NB4 (cell line): ENCODE measurements at regions not wholly inside any gene's neighbourhood (a gene's known extent, or its start where the extent isn't known, plus 50 kb on each side); places are given as distances from the start of the nearest gene placed in this dataset.
"Not testable (repeated sequence)": the region's sequence is repeated elsewhere in the genome, so short reads cannot be mapped to it uniquely, and the experiment has no call there.

Source experiments
- DNase-seq: peaks from one replicate; pipeline ENCODE4 v3.0.0; 2010; ENCODE audit warnings: low read depth
- H3K4me3 ChIP-seq: one replicate; pipeline ENCODE4 v1.5.1; 2011; ENCODE audit warnings: mild to moderate bottlenecking, low read depth, low read length, moderate library complexity
- MYC ChIP-seq: IDR thresholded peaks from 2 replicates; pipeline ENCODE4 v1.6.1; 2011; ENCODE audit warnings: low read depth, low read length
- POLR2A ChIP-seq: IDR thresholded peaks from 2 replicates; pipeline ENCODE4 v1.6.1; 2011; ENCODE audit warnings: mild to moderate bottlenecking; ENCODE audit not compliant: insufficient read length; ENCODE audit errors: extremely low read depth
- TF ChIP-seq, protein P1 (sequence below): IDR thresholded peaks from 2 replicates; pipeline ENCODE4 v1.6.1; 2011; ENCODE audit warnings: low read depth, low read length
- TF ChIP-seq, protein P2 (sequence below): IDR thresholded peaks from one replicate; pipeline ENCODE4 v1.5.1; 2012; ENCODE audit warnings: low read depth, low read length

DNA sequence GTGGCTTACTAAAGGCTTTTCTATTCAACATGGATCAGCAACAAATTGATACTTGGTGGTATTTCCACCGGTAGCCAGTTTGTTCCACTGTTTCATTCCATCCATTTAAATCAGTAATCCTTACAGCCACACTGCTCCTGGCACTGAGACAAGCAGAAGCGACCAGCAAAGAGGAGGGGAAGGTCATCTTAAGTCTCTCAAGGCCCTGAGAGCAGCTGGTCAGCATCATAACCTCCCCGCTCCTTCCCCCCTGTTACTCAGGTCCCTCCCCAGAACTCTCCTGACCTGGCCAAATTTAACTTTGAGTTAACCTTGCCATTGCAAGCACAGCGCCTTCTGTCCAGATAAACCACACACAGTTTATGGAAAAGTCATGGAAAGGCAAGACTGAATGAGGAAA is 331.3 kb upstream of the KLF3 start:
- no peak for DNase-seq
- no peak overlapping the region for H3K4me3 ChIP-seq
- TF ChIP-seq, protein P1, sequence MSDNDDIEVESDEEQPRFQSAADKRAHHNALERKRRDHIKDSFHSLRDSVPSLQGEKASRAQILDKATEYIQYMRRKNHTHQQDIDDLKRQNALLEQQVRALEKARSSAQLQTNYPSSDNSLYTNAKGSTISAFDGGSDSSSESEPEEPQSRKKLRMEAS, result no peak
- TF ChIP-seq MYC (no peak), POLR2A (no peak)
- TF ChIP-seq, protein P2, sequence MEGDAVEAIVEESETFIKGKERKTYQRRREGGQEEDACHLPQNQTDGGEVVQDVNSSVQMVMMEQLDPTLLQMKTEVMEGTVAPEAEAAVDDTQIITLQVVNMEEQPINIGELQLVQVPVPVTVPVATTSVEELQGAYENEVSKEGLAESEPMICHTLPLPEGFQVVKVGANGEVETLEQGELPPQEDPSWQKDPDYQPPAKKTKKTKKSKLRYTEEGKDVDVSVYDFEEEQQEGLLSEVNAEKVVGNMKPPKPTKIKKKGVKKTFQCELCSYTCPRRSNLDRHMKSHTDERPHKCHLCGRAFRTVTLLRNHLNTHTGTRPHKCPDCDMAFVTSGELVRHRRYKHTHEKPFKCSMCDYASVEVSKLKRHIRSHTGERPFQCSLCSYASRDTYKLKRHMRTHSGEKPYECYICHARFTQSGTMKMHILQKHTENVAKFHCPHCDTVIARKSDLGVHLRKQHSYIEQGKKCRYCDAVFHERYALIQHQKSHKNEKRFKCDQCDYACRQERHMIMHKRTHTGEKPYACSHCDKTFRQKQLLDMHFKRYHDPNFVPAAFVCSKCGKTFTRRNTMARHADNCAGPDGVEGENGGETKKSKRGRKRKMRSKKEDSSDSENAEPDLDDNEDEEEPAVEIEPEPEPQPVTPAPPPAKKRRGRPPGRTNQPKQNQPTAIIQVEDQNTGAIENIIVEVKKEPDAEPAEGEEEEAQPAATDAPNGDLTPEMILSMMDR, result no peak

DNA sequence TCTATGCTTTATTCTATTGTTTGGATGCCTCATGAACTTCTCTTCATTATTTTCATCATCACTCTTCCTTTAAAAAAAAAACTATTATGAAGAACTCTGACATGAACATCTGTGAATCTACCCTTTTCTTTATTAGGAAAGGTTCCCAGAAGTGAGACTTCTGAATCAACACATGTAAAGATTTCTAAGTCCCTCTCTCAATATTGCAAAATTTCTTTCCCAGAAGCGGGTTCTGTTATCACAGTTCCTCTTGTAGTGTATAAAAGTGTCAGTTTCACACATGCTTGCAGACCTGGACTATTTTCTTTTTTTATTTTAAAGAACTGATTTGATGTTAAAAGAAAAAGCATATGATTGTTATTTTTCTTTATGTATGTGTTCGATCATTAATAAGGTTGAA is 330.8 kb upstream of the KLF3 start:
- H3K4me3 ChIP-seq, result no peak overlapping the region
- DNase-seq, result no peak
- no peak for TF ChIP-seq POLR2A
- no peak for TF ChIP-seq MYC
- TF ChIP-seq, protein P2, result no peak
- TF ChIP-seq, protein P1, result no peak

DNA sequence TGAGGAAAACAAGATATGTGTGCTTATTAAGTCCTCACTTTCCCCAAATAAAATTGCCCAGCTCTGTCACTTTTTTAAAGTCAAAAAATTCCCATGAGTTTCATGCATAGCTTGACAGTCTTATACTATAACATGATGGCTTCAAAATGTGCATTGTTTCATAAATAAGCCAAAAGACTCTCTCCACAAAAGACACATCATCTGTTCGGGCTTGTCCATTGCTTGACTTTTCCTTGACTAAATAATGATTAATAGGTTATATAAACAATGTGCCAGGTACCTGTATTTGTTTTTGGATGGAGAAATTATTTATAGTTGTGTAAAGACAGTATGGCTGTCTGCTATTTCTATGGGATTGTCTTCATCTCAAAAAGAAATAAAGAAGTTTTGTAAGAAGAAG is 329.2 kb upstream of the KLF3 start:
- TF ChIP-seq MYC, result no peak
- TF ChIP-seq, protein P2, result no peak
- TF ChIP-seq, protein P1, result no peak

DNA sequence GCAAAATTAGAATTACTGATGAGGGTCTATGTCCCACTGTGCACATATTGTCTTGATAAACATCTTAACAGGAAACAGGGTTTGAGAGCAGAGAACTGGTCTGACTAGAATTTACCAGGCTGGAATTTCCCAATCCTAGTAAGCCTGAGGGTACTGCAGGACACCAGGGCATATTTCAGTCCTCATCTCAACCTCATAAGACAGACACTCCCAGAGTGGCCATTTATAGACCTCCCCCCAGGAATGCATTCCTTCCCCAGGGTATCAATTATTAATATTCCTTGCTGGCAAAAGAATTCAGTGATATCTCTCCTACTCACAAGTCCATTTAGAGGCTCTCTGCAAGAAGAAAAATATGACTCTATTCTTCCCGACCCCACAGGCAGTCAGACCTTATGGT is 325.1 kb upstream of the KLF3 start:
- H3K4me3 ChIP-seq, DNase-seq: not testable (repeated sequence)

More for the DNA sequence above, 329.2 kb upstream of the KLF3 start:
- no peak for DNase-seq
- H3K4me3 ChIP-seq, result no peak overlapping the region

DNA sequence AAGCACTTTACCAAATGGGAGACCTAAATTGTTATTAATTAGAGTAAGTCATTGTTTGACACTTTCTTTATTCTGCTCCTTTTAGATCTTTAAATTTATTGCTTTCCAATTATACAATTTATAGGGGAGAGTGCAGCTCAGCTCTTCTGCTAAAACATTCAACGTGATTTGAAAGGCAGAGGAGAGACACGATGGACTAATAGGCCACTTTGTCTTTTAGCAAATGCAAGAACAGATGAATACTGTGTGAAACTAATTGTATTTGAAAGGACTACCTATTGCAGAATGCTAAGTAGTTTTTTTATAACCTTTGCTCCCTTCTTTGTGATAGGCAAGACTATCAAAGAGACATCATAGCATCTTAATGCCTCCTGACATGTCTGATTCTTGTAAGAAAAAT is 320.4 kb upstream of the KLF3 start:
- H3K4me3 ChIP-seq, result no peak overlapping the region
- TF ChIP-seq MYC (no peak), POLR2A (no peak)
- TF ChIP-seq, protein P2, result no peak
- TF ChIP-seq, protein P1, result no peak
- no peak for DNase-seq

DNA sequence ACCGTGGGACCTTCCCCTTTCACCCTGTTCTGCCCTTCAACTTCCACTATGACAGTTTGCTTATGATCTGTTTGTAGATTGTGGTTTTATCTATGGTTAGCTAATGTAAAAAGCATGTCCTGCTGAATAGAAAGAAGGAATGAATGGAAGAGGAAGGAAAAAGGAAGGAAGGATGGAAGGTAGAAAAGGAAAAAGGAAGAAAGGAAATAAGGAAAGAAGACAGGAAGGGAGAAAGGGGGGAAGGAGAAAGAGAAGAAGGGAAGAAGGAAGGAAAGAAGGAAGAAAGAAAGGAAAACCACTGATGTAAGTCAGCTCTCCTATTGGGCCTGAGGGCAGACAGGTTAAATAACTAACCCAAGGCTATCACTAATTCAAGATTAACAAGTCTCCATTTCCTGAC is 319.1 kb upstream of the KLF3 start:
- no peak for TF ChIP-seq MYC
- TF ChIP-seq, protein P2, result no peak
- TF ChIP-seq, protein P1, result no peak
- TF ChIP-seq POLR2A, result no peak
- H3K4me3 ChIP-seq, result no peak overlapping the region
- DNase-seq, result no peak
